ENCODE measurements at regions not wholly inside any gene's neighbourhood (a gene's known extent, or its start where the extent isn't known, plus 50 kb on each side); places are given as distances from the start of the nearest gene placed in this dataset.

DNA sequence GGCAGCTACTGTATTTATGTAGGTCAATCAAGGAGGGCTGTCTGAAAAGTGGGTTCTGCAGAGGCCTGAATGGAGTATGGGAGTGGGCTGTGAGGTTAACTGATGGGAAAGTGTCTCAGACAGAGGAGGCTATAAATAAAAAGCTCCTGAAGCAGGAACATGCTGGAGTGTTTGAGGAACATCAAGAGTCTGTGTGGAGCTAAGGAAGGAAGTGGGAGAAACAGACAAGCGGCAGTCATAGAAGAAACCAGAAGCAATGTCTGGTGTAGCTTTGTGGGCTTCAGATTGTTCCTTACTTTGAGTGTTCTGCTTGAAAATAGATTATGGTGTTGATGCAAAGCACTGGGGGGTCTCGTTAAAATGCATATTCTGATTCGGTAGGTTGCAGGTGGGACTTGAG is 101.5 kb upstream of the OGFRL1 start:
- TF ChIP-seq POLR2AphosphoS5 (IDR thresholded peaks at IDR 0.05; ENCODE audit: low read depth, low read length): no peak
- TF ChIP-seq, protein P1, sequence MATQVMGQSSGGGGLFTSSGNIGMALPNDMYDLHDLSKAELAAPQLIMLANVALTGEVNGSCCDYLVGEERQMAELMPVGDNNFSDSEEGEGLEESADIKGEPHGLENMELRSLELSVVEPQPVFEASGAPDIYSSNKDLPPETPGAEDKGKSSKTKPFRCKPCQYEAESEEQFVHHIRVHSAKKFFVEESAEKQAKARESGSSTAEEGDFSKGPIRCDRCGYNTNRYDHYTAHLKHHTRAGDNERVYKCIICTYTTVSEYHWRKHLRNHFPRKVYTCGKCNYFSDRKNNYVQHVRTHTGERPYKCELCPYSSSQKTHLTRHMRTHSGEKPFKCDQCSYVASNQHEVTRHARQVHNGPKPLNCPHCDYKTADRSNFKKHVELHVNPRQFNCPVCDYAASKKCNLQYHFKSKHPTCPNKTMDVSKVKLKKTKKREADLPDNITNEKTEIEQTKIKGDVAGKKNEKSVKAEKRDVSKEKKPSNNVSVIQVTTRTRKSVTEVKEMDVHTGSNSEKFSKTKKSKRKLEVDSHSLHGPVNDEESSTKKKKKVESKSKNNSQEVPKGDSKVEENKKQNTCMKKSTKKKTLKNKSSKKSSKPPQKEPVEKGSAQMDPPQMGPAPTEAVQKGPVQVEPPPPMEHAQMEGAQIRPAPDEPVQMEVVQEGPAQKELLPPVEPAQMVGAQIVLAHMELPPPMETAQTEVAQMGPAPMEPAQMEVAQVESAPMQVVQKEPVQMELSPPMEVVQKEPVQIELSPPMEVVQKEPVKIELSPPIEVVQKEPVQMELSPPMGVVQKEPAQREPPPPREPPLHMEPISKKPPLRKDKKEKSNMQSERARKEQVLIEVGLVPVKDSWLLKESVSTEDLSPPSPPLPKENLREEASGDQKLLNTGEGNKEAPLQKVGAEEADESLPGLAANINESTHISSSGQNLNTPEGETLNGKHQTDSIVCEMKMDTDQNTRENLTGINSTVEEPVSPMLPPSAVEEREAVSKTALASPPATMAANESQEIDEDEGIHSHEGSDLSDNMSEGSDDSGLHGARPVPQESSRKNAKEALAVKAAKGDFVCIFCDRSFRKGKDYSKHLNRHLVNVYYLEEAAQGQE (IDR thresholded peaks at IDR 0.05; ENCODE audit: insufficient read depth in 1 of 2, low read depth in 2 of 2, low read length in 2 of 2): no peak

Data from PFSK-1 (cell line).